K562 (cell line): ENCODE measurements at regions not wholly inside any gene's neighbourhood (a gene's known extent, or its start where the extent isn't known, plus 50 kb on each side); places are given as distances from the start of the nearest gene placed in this dataset.

Experiments
- CTCF ChIP-seq, 3 experiments: IDR thresholded peaks in 2 of 3; conservative IDR thresholded peaks in 1 of 3; 2 replicates each; pipeline ENCODE4 v1.5.1; 2011 to 2012; ENCODE audit warnings: low read length in 3 of 3, mild to moderate bottlenecking in 3 of 3, control low read depth in 2 of 3, improper control_type of control experiment in 1 of 3, inconsistent platforms in 1 of 3, low read depth in 1 of 3, mixed read lengths in 1 of 3, moderate library complexity in 1 of 3; ENCODE audit not compliant: insufficient read depth in 2 of 3
- GATAD2B ChIP-seq: fragments of 450-650 bp; IDR thresholded peaks from 2 replicates; pipeline ENCODE4 v1.6.1; 2017; ENCODE audit warnings: mild to moderate bottlenecking, borderline replicate concordance
- HNRNPLL ChIP-seq: fragments of 200-400 bp; formaldehyde crosslinking; IDR thresholded peaks from 2 replicates; pipeline ENCODE4 v1.6.1; 2017; ENCODE audit warnings: low read length, low read depth, mild to moderate bottlenecking; ENCODE audit not compliant: poor library complexity, severe bottlenecking
- NCOA6 ChIP-seq: fragments of 450-650 bp; IDR thresholded peaks from 2 replicates; pipeline ENCODE4 v1.6.1; 2017; ENCODE audit warnings: mild to moderate bottlenecking
- POLR2A ChIP-seq: fragments of 450-650 bp; conservative IDR thresholded peaks from 2 replicates; pipeline ENCODE4 v1.6.1; 2016
- PRPF4 ChIP-seq: fragments of 200-400 bp; formaldehyde crosslinking; IDR thresholded peaks from one replicate; pipeline ENCODE4 v1.6.1; 2017; ENCODE audit warnings: low read length, low read depth, mild to moderate bottlenecking; ENCODE audit not compliant: insufficient read depth, poor library complexity, severe bottlenecking
- ZNF324 ChIP-seq: fragments of 250-450 bp; sonication (Bioruptor Pico); IDR thresholded peaks from 2 replicates; pipeline ENCODE4 v1.4.0; 2020; ENCODE audit warnings: mild to moderate bottlenecking
- TF ChIP-seq, protein P1 (sequence below): fragments of 450-650 bp; IDR thresholded peaks from 2 replicates; pipeline ENCODE4 v1.6.1; 2016; ENCODE audit warnings: antibody characterized with exemption

GRCh38 chr3:132220986-132221385 is 96.2 kb upstream of the ACP3 start:
- TF ChIP-seq CTCF (IDR thresholded peaks at IDR 0.05 in 2 of 3, conservative IDR thresholded peaks at IDR 0.05 in 1 of 3; ENCODE audit: insufficient read depth in 2 of 3, low read depth in 1 of 3, low read length in 3 of 3) = no peak
- no peak for TF ChIP-seq HNRNPLL
- no peak for TF ChIP-seq GATAD2B
- TF ChIP-seq POLR2A = no peak
- TF ChIP-seq PRPF4 = no peak
- TF ChIP-seq NCOA6 = no peak
- no peak for TF ChIP-seq ZNF324 (CRISPR knock-in tag)
- TF ChIP-seq, protein P1, sequence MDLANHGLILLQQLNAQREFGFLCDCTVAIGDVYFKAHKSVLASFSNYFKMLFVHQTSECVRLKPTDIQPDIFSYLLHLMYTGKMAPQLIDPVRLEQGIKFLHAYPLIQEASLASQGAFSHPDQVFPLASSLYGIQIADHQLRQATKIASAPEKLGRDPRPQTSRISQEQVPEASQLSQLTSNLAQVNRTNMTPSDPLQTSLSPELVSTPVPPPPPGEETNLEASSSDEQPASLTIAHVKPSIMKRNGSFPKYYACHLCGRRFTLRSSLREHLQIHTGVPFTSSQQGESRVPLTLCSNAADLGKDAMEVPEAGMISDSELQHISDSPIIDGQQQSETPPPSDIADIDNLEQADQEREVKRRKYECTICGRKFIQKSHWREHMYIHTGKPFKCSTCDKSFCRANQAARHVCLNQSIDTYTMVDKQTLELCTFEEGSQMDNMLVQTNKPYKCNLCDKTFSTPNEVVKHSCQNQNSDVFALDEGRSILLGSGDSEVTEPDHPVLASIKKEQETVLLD = no peak
